Esophagus muscularis mucosa (tissue), 4 donors: ENCODE measurements at regions not wholly inside any gene's neighbourhood (a gene's known extent, or its start where the extent isn't known, plus 50 kb on each side); places are given as distances from the start of the nearest gene placed in this dataset.

ENCODE experiments used
- EP300 ChIP-seq: sonication (generic); formaldehyde crosslinking; IDR thresholded peaks from one replicate; pipeline ENCODE4 v1.6.1; 2017; ENCODE audit warnings: antibody characterized with exemption
- POLR2A ChIP-seq: fragments of 450-650 bp; IDR thresholded peaks from one replicate; pipeline ENCODE4 v1.6.1; 2017; ENCODE audit warnings: antibody characterized with exemption, moderate library complexity, mild to moderate bottlenecking, low read depth
- POLR2AphosphoS5 ChIP-seq, 2 donors: sonication (generic); formaldehyde crosslinking; IDR thresholded peaks; one replicate each; pipeline ENCODE4 v1.6.1; 2017; ENCODE audit warnings: antibody characterized with exemption in 2 of 2
- TF ChIP-seq, protein P1 (sequence below), 3 experiments: fragments of 200-600 bp in 2 of 3; fragments of 450-650 bp in 1 of 3; sonication (generic) in 2 of 3; IDR thresholded peaks; one replicate each; pipeline ENCODE4 v1.5.1; 2017 to 2019; ENCODE audit warnings: antibody characterized with exemption in 3 of 3, mild to moderate bottlenecking in 2 of 3, moderate library complexity in 1 of 3

DNA sequence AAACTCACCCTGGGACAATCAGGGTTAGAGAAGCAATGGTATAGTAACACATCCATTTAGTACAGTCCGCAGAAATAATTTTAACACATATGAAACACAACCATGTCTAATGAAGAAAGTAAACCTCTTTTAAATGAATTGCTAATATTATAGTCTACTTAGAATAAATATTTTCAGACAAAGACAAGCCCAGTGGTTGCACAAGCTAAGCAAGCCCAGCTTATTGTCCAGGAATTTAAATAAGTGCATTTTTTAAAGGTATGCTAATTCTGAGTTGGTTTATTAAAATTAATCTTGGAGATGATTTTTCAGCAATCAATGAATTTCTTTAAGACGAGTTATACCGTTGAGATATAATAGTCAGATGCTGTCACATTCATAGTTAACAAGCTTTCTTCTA lies 118.8 kb upstream of the BLID start:
- no peak for TF ChIP-seq POLR2A
- TF ChIP-seq EP300 = no peak
- TF ChIP-seq, protein P1, sequence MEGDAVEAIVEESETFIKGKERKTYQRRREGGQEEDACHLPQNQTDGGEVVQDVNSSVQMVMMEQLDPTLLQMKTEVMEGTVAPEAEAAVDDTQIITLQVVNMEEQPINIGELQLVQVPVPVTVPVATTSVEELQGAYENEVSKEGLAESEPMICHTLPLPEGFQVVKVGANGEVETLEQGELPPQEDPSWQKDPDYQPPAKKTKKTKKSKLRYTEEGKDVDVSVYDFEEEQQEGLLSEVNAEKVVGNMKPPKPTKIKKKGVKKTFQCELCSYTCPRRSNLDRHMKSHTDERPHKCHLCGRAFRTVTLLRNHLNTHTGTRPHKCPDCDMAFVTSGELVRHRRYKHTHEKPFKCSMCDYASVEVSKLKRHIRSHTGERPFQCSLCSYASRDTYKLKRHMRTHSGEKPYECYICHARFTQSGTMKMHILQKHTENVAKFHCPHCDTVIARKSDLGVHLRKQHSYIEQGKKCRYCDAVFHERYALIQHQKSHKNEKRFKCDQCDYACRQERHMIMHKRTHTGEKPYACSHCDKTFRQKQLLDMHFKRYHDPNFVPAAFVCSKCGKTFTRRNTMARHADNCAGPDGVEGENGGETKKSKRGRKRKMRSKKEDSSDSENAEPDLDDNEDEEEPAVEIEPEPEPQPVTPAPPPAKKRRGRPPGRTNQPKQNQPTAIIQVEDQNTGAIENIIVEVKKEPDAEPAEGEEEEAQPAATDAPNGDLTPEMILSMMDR (IDR thresholded peaks at IDR 0.05) = no peak
- TF ChIP-seq POLR2AphosphoS5 (IDR thresholded peaks at IDR 0.05) = no peak
